Stimulated activated CD8-positive, alpha-beta memory T cell treated with anti-CD3 and anti-CD28 coated beads, Interleukin-2, amount 100 ng/mL, for 48 hours (primary cell): ENCODE measurements at regions not wholly inside any gene's neighbourhood (a gene's known extent, or its start where the extent isn't known, plus 50 kb on each side); places are given as distances from the start of the nearest gene placed in this dataset.

Experiments used
- DNase-seq, 2 donors: peaks; one replicate each; pipeline ENCODE4 v3.0.0-alpha.2; 2020; ENCODE audit warnings: low read depth in 2 of 2

DNA sequence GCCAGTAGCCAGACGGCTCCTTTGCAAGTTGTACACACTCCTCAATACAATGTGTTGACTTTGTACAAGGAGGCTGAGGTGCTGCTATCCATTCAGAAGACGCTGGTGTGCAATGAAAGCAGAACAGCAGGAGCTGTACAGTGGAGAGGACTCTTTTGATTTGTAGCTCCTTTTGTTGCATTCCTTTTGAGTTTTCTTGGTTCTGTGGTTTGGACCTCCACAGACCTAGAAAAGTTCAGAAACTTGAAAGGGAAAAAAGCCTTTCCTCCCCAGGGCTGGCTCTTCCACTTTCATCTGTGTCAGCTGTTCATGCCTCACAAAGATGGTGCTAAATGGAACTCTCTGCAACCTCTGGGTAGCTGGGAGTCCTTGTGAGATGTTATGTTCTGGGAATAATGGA lies 117.4 kb downstream of the MAT2B start:
- DNase-seq = no peak

DNA sequence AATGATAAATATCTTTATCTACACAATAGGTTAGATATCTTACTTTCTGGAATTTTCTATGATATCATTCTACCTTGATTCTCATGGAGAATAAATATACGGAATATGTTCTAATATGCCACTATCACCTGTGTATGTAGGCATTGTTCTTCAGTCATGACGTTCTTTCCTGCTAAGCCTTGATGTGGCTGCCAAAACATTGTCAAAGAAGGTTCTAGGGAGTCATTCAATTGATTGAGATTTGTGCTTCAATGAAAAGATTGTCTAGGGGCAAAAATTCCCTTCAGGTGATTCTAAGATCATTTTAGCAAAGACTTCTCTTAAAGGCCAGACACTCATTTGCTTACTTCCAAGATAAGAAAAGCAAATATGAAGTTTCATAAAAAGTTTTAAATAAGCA lies 118.1 kb downstream of the MAT2B start:
- DNase-seq = no peak

DNA sequence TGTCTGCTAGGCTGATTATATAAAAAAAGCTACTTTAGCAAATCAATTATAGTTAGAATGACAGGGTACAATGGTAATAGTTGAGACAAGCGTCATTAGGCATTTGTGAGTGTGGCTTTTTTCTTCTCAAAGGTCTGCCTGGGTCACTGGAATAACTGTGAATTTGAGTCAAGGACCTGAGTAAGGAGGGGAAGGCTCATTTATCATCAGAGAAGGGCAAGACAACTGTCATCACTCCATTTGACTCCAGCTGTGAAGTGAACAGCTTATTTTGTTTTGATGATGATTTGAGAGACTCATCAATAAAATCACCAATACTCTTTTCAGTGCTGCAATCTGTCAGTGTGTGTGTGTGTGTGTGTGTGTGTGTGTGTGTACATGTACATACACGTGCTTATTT lies 118.6 kb downstream of the MAT2B start:
- DNase-seq = no peak

DNA sequence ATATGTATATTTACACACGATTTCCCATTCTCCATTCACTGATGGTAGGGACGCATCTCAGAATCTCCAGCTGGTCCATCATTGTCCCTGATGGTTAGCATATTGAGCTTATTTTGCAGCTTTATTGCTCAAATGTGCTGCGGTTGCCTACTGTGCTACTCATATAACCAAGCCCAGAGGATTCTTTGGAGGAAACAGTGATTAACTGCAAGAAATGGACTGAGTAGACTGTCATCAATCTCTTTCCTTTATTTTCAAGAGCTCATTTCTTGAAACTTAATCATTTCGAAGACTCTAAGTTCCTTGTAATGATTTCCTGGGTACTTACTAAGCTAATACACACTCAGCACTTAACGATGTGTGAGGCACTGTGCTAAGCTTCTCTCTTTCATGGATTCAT lies 119.0 kb downstream of the MAT2B start:
- no peak for DNase-seq

DNA sequence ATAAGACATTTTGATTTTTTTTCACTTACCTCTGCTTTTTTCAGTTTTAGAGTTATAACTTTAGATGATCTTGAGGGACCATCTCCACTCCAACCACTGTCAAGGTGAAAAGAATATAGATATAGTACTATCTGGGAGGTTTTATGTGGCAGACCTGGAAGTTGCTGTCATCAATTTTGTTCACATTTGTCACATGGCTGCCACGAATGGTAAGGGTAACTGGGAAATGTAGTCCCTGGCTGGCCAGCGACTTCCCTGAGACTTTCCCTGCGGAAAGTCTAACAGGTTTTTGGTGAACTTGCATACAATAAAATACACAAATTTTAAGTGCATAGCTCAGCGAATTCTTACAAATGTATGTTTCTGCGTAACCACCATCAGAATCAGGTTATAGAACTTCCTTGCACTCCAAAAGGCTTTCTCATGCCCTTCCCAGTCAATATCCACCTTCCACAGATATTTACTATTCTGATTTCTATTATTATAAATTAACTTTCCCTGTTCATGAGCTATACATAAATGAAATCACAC lies 121.5 kb downstream of the MAT2B start:
- no peak for DNase-seq

DNA sequence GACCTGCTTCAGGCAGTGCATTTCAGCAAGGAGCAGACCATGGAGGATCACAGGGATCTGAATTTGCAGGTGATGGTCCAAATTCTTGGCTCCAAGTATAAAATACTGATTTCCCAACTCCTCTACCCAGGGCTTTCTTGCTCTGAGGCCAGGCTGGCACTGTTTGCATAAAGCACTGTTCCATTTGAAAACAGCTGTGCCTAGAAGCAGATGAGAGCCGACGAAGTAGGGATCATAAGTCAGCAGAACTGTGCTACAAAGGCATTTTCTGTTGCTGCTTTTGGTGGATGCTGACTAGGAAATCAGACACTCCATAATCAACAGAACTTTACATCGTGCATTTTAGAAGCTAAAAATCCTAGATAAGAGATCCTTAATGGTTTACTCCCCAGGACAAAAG lies 126.4 kb downstream of the MAT2B start:
- no peak for DNase-seq

DNA sequence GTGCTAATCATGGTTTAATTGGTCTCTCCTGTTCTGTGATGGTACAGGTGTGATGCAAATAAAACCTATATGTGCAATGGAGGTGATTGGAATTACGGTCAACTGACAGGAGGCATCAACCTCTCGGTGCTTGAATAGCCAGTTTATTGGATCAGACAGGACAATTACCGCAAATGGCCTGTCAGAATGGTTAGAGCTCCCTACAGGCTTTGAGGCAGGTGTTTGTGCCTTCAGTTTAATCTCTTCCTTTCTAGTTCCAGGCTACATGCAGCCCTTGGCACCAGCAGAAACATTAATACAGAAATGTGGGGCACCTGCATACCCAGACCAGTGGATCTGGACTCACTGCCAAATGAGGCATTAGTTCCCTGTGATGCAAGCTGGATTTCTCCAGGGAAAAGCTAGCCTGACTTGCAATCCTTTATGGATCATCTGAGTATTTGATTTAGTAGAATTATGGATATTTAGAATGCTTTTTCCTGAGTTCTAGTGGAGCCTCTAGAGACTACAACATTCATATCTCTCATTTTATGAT lies 128.6 kb downstream of the MAT2B start:
- DNase-seq = no peak

DNA sequence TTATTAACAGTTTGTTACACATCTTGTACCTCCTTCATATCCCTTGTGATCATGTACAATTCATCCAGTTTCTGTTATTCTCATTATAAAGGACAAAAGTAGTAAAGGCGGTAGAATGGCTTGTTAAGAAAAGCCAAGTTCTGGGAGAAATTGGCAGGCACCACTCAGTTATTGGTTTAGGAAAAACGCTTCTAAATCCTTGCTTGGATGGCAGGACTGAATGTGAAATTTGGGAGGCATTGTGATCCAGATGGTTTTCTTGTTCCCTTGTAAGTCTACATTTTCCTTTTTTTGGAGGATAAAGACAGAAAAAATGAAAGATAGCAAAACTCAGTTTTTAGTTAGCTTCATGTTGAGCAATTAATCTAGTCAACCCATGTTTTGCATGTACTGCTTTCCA lies 130.2 kb downstream of the MAT2B start:
- no peak for DNase-seq

DNA sequence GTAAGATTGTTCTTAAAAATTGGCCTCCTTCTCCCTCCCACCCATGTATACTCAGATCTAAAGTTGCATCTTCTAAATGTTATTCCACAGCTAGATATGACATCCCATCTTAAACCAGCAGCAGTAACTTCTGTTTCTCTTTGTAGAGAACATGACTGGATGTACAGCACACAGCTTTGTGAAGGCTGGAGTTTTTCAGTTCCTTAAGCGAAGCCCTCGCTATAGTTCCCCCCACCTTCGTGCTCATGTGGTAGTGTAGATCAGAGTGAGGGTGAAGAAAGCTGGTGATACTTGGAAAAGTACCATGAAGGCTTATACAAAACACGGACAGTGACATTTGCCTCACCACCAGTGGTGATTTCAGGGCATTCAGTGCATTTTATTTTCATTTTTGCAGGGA lies 137.5 kb downstream of the MAT2B start:
- no peak for DNase-seq

DNA sequence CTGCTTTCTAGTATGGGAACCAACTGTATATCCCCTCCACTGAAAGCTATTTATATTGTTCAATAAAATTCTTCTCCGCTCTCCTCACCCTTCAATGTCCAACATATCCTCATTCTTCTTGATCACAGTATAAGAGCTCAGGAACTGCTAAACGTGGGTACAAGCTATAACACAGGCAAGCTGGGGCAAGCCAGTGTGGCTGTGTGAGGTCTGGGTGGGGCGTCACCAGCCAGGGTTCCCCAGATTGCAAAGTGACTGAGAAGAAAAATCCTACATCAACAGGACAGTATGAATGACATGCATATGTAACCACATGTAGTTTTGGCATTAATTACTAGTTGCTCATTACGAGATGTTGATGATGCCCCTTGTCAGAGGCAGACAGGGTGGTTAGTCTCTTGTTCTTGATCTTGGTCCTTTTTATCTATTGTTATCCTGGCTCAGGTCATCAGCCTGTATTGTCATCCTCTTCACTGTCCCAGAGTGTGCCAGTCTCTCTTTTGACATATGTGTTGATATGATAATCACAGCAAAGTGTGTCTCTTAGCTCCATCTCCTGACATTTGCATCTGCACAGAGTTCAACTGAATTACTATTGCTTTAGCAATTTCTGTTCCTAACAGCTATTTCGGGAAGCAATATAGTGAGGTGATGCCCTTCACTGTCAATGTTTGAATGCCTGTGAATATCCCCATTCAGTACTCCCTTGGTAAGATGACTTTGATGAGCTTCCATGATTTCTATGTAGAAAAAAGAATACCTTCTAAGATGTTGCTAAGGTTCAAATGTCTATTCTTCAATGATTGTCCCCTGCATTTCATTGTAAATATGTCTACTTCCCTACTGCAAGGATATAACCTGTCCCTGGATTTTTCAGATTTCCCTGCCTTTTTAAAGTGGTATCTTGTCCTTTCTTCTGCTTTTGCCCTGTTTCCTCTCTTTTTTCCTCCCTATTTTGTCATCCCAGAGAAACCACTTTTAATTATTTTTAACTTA lies 140.3 kb downstream of the MAT2B start:
- no peak for DNase-seq

DNA sequence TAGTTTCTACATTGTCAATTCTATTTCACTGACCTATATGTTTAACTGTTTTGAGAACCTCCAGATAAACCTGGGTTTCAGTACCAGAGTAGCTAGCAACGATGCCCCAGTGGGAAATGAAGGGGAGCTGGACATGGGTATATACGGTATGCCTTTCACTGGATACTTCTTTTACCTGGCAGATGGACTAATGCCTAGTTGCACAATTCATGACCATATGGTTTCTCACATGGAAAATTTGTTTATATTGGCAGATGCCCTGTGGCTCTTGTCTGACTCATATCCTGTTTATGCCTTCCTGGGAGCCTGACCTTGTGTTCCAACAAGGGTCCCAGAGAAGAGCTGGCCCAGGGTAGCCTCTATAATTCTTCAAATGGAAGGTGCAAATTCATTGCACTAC lies 144.1 kb downstream of the MAT2B start:
- no peak for DNase-seq

DNA sequence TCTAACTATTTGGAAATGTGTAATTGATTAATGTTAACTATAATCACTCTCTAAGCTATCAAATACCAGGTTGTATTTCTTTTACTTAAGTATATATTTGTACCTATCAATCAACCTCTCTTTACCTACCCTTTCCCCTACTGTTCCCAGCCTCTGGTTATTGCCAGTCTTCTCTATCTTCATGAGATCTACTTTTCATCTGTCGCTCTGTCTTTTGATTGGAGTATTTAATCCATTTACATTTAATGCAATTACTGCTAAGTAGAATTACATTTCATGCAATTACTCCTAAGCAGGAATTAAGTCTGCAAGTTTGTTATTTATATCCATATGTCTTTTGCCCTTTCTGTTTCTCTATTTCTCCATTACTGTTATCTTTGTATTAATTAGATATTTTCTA lies 148.1 kb downstream of the MAT2B start:
- no peak for DNase-seq

DNA sequence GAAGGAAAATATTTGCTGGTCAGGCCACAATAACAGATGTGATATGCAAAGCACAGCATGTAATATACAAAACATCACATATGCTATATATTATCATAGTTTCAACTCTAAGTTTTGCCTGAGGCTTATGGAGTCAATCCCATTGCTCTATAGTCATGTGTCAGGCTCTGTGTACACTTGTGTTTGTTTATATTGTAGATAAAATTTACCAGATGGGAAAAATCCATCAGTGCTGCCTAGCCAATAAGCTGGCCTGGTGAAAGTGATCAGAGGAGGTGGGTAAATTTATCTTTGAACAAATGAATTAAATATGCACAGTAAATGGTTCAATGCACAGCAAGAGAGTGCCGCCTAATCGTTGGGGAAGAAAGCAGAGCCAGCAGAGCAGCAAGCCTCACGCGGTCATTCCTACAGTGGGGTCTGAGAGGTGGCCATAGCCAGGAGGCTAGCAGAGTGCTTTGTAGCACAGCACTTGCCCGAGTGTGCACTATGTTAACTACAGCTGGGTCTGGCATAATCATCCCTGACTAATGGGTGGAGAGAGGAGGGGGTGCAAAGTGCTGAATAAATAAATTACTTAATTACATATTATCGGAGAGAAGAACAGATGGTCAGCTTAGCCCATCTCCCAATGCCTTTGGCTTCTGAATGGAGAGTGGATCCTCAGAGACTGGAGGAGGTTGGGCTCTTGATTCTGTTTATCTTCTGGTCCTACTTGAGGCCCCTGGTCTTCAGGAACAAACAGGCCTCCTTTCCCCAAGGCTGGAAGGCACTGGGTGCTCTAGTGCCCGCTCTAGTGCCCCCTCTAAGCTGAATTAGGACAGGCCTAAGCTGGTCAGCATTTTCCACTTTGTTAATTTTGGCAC lies 153.5 kb downstream of the MAT2B start:
- DNase-seq = no peak

DNA sequence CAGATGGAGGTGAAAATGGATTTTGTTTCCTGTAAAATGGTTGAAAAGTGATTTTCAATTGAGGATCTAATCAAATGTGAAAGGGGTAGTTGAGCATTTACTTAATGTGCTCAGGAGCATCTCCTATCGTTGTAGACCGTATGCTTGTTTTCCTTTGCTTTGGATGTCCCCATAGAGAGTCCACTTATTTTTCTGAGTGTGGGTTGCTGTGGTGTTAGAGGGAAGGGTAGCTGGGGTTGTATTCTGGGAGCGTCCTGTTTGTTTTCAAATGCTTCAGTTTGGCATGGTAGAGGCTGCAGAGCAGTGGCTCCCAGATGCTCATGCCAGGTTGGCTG lies 154.1 kb downstream of the MAT2B start:
- DNase-seq = no peak

DNA sequence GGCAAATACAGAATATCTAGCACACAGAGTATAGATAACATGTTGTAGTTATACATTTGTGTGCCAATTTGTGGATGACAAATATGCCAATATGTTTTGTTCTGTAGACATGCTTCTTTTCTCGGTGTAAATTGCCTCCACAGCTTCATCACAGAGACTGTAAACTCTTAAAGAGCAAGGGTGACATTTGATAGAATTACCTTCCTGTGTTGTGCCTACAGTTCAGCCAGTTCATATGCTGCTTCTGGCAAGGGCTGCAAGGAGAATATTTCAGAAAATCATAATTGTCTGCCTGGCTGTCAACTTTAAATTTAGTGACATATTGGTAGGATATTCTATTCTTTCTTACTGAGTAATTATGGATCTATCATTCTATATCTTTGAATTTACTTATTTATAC lies 155.1 kb downstream of the MAT2B start:
- DNase-seq = no peak

DNA sequence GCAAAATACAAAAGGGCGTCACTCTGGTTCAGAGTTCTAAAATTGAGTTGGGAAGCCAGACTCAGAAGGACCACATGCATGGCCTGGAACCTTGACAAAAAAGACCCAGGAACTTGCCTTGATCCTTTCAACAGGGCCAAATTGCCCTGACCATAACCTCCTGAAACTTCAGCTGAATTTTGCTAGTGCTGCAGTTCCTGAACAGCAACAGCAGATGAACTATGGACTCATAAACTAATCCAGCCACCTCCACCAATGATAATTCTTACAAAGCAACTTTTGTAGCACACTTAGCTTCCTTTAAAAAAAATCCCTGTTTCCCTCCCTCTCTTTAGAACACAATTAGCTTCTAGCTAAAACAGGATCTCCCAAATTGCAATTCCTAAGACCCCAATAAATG lies 155.9 kb downstream of the MAT2B start:
- no peak for DNase-seq

DNA sequence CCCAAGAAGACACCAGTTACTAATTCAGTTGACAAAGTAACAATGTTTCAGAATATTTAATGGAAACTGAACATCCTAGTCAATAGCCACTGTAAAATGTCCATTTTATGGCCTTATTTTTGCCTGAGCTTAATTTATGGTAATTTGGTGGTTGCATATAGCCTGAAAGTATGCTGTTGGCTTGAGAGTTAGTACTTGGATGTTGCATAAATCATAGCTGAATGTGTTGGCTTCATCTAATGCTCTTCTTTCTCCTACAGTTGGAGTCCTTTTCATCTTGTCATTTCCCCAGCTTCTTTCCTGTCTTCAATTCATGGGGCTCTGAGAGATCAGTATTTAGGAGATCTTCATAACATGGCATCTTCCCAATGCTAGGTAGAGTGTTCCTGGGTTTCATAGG lies 164.6 kb downstream of the MAT2B start:
- DNase-seq = no peak

DNA sequence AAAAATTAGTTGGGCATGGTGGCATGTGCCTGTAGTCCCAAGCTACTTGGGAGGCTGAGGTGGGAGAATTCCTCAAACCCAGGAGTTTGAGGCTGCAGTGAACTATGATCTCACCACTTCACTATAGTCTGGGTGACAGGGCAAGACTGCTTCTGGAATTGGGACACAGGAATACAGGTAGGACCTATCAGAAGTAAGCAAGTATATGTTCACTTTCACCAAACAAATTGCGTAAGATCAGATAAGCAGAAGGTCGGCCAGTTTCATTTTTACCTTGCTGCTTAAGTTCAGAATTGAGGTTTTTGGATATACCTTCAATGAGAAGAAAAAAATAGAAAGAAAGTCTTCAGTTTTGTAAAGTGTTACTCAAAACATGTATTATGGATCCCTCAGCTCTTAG lies 171.7 kb downstream of the MAT2B start:
- no peak for DNase-seq

DNA sequence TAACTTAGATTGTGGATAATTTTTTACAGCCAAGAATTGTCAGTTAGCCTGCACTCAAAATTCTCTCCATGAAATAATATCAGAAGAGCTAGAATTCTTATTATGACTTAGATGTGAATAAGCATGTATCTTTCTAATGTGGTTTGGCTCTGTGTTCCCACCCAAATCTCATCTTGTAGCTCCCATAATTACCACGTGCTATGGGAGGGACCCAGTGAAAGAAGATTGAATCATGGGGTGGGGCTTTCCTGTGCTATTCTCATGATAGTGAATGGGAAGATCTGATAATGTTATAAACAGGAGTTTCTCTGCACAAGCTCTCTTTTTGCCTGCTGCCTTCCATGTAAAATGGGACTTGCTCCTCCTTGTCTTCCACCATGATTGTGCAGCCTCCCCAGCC lies 176.8 kb downstream of the MAT2B start:
- no peak for DNase-seq

DNA sequence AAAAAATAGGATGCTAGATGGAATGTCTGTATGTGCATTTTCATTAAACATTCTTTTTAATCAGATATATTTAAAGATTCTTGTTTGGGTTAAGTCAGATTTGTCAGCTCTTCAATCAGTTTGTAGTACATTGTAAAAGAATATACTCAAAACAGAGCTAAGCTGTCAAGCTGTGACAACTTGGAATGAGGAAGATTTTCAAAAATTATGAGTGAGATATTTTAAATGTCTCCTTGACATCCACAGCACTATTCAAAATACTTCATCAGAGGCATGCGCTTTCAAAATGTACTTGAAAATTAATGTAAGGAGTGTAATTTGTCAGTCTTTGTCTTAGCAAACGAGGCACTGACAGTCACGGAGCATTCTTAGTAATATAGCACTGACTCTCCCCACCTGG lies 182.0 kb downstream of the MAT2B start:
- no peak for DNase-seq

DNA sequence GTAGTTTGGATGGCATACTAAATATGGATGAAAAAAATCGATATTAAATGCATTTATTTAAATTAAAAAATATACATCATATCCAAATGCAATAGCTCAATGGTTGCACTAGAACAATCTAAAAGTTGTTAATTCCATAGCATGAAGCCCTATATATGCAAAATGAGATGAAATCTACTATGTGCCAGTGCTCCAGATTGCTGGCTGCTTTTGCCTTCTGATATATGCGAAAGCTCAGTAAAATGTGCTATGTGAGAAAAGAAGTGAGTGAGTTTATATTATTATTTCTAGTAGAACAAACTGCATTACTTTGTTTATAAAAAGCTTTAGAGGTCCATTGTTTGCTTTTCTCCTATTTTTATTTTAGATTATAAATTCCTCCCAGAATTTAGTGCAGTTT lies 186.7 kb downstream of the MAT2B start:
- DNase-seq = no peak

DNA sequence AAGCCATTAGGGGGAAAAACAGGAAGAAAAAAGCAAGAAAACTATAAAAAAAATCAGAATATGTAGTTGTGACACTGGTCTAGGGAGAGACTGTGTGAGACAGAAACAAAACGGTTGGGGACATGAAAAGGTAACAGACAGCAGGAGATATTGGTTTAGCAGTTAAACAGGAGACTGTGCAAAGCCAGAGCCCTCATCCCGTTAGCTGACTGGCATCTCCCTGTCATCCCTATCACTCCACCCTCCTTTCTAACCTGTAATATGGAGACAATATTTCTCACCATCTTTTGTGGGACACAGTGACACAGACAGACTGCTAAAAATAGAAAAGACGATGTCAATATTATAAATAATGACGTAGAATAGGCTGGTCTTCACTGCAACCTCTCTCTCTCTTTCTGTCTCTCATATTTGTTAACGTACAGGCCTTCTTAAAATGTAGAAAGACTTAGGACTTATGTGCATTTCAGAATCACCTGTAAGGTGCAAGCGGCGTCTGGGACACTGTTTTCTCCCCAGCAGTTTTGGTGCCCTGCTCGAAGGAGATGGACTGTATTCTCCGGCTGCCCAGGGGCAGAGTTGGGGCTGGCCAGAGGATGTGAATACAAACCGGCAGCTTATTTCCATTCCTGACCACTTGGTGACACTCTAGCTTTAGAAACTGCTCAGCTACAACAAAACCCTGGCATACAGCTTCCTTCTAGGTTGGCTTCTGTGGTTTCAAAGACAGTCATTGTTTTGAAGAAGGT lies 190.6 kb downstream of the MAT2B start:
- no peak for DNase-seq
